Left hindlimb (tissue), 1 donor: ENCODE measurements at regions not wholly inside any gene's neighbourhood (a gene's known extent, or its start where the extent isn't known, plus 50 kb on each side); places are given as distances from the start of the nearest gene placed in this dataset.

Experiments used
- DNase-seq: peaks from one replicate; pipeline ENCODE4 v3.0.0-alpha.2; 2018

- no peak for DNase-seq
Measured at GRCh38 chr16:80171746-80172145, 369.0 kb upstream of the DYNLRB2 start.

DNA sequence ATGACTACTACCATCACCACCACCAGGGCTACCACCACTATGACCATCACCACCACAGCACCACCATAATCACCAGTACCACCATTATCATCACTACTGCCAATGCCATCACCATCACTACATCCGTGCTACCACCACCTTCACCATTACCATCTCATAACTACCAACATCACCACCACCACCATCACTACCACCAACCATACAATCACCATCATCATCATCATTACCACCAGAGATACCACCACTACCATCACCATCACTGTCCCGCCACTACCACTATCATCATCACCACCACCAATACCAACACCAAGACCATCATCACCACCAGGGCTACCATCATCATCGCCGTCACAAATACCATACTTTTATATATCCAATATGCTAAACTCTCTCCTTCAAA lies 369.6 kb upstream of the DYNLRB2 start:
- DNase-seq, result no peak

DNA sequence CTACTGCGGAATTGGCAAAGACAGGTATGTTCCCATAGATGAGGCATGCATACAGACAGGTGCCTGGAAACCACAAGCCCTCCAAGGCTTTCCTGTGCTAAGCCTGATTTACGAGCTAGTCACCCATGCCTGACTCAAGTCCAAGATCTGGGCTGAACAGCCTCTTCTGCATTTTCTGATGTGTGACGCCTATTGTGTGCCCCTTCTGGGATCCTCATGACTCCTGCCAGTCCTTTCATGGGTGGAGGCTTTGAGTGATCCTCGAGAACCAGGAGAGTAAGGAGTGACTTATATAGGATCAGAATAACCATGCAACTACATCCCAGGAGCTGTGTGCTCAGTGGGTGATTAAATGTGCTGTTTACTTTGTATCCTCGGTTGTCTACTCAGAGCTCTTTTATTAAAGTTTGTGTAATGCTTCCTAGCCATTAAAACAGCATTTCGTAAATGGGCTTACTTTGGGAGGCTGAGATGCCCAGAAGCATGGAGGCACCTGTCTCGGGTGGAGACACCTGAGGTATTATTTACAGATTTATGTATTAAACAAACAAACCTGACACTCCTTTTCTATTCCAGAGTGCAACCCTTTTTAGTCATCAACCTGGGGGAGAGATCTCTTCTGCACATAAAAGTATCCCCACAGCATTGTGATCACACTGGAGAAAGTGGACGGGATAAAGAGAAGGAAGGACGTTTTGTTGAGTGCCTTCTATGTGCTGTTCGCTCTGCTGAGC lies 373.0 kb upstream of the DYNLRB2 start:
- DNase-seq, result no peak

GRCh38 chr16:80166082-80166481 lies 374.7 kb upstream of the DYNLRB2 start:
- no peak for DNase-seq

GRCh38 chr16:80164966-80165550 lies 375.7 kb upstream of the DYNLRB2 start:
- DNase-seq, result no peak

DNA sequence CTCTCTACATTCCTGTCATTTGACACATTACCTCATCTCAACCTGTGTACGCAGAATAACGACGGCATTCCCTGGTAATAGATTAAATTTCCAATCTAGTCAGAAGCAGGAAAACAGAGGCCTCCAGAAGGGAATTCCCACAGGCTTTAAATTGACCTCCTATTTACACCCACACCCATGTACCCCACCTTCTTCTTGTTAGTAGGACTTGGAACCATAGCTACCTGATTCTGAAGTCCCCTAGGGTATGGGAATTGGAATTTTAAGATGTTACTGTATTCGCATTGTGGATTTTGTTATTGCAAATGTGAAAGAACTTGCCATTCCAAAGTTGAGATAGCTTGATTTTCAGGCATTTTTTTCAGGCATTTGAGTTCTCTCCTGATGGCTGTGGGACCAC lies 377.5 kb upstream of the DYNLRB2 start:
- no peak for DNase-seq

DNA sequence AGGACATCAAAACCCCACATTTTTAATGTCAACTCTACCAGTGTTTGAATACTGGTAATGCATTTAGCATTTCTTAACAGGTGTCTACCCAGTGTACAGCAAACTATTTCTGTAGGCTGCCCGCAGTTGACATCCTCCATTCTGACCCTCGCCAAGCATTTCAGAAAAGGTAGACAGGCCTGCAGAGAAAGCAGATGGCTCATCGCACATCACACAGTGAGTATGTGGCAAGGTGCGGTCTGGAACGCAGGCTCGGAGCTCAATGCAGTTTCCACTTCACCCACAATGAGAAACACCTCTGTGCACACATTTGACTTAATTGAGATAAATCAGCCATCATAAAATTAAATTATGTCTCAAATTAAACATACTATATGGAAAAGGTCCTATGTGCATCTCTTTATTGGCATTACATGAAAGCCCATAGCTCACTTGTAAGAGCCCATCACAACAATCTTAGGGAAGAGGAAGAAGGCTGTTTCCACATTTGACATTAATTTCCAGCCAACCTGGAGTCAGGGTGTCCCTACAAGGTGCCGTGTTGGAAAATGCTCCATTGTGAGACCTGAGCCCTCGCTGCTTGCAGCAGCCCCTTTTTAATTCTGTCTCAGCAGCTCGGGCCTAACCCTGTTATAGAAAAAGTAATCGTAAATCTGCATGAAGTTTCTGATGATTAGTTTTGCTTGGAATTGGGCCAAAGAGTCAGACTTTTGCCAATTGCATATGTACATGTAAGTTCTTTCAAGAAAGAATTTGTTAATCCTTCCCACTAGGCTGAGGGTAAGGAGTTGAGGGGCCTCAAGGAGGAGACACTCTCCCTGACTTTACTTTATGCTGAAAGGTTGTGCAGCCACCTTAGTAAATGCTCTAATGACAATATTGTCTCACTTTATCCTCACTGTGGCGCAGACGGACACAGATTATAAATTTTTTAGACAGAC lies 378.7 kb upstream of the DYNLRB2 start:
- no peak for DNase-seq

DNA sequence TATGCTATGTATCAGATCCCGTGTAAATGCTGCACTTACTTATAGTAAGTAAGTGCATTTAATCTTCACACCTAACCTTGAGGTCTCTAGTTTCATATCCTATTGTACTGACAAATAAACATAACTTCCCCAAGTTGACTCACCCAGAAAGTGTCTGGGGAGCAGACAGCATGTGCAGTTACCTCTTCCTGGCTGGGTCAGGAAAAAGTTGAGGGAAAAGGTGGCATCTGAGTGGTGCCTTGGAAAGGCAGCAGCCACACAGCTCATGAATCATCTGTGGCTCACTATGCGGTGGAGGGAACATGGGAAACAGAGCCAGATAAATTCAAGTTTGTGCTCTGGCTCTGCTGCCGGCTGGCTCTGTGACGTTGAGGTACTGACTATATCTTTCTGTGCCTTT lies 382.0 kb upstream of the DYNLRB2 start:
- no peak for DNase-seq

DNA sequence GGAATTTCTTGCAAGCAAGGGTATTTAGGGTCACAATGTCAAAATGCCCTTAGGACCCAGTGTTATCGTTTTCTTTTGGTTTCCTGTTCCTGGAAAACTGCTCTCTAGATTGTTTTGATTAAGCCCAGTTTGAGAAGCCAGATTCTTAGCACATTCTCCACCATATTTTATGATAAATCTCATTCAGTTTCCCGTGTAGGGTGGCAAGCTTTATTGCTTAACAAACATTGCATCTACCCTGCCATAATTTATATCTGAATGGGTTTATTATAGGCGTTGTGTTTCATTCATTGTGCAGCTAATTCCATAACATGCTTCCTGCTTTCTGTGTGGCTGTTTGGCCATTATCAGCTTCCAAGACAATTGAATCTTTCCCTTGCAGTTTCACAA lies 389.1 kb upstream of the DYNLRB2 start:
- no peak for DNase-seq

DNA sequence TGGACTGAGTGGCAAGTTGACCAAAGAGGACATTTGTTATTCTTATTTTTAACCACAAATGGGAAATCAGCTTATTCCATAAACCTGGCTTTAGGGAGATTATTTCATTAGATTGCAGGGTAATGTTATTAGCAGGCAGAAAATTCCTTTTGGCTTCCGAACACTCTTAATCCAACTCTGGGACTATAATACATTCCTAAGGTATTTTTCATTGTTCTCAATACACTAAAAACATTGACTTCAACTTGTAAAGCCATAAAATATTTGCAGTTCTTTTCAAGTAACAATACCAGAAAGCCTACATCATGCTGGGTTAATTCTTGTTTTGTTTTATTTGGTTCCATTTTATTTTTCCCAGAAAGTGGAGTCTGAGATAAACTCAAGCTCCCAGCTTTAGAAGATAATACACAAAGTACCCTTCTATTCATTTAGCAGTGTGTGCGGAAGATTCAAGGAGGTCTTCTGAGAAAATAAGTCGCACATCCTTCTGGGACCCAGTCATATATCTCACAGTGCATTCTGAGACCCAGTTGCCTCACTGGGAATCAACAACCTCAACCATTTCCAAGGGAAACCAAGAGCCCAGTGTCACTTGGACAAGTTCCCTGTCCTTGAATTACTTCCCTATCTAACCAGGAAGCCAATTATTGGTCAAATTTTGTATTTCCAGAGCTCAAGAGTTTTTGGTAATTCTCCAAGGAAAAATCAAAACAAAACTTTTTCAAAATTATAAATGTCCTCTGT lies 389.6 kb upstream of the DYNLRB2 start:
- no peak for DNase-seq

DNA sequence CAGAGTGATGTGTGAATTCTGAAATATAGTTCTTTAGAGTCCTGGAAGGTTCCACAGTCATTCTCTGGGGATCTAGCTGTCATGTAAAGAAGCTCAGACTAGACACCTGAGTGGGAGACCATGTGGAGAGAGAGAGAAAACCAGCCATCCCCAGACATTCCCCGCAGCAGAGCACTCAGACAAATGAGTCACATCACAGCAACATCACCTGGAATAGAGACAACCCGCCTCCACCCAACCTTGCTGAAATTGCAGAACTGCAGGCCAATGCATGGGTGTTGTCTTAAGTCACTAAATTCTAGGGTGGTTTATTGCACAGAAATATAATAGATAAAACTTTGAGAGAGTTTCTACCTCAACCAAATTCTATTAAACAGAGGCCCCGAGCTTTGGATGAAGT lies 392.0 kb upstream of the DYNLRB2 start:
- no peak for DNase-seq

DNA sequence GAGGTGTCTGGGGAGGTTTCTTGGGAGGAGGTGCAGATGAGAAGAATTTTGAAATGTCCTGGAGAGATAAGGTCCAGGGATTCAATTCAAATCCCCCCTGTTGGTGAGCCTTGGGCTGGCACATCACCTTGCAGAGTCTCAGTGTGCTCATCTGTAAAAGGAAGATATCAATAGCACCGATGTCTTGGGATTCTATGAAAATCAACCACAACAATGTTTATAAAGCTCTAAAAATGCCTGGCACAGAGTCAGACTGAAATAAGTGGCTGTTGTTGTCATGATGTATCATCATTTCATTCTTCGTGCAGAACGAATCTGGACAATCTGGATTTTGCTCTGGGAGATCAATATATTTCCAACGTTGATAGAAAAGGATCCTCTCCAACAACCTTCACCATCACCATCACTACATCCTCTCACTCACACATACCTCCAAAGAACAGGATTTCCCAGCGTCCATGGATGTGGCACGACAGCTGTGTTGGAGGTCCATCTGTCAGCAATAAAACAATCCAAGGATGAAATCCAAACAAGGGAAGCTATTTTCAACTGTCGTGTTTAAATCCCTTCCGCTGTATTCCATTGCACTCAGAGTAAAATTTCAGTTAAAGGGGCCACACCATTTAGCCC lies 393.7 kb upstream of the DYNLRB2 start:
- DNase-seq, result no peak

DNA sequence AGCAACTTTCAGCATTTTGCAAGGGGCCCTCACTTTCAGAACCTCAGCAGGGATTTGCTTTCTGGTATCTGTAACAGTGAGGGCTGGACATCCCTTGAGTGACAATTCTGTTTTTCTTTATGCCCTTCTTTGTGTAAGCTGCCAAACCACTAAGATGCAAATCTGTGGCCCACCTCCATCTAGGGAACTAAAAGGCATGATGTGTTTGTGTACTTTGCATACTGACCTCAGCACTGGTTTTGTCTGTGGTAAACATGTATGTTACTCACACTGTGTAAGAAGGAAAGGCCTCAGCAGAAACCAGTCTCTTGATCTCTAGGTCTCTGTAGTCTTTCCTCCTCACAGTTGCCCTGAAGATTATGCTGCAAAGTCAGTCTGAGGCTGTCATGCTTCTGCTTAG lies 396.6 kb upstream of the DYNLRB2 start:
- no peak for DNase-seq

GRCh38 chr16:80142940-80143339 lies 397.9 kb upstream of the DYNLRB2 start:
- DNase-seq, result no peak

GRCh38 chr16:80142281-80142680 lies 398.5 kb upstream of the DYNLRB2 start:
- no peak for DNase-seq

DNA sequence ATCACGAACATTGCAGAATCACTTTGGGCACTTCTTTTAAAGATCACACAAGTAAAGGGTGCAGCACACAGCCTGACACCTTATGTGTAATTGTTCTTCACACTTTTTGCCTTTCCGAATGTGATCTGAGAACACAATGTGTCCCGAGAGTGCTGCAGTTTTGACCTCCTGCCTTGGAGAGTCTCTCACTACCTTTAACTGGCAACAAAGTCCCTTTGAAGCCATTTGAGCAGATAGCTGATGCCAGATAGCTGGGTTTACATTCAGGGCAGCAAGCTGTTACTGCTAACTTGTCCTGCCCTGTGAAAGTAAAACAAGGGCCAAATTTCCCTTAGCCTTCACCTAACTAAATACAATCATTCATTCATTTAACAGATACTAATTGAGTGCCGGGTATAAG lies 411.0 kb upstream of the DYNLRB2 start:
- DNase-seq, result no peak

DNA sequence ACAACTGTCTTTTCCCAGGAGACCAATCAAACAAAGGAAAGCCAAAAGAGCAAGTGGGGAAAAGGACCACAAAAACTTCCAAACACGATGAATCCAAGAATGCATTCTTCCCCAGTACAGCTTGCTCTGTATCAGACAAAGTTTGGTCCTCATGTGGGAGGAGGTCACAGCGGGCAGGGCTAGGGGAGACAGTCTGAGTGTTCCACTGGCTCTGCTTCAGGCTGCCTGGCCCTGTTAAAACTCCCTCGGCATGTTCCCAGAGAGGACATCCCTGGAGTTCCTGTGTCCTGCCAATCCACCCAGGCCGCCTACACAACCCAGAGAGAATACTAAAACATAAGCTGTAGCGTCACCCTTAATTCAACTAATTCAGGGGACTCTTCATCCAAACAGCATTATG lies 415.1 kb upstream of the DYNLRB2 start:
- no peak for DNase-seq

GRCh38 chr16:80123189-80123588 lies 417.6 kb upstream of the DYNLRB2 start:
- DNase-seq, result no peak

- DNase-seq, result peak; percentile 42
Measured at GRCh38 chr16:80122115-80122514, 418.7 kb upstream of the DYNLRB2 start.

DNA sequence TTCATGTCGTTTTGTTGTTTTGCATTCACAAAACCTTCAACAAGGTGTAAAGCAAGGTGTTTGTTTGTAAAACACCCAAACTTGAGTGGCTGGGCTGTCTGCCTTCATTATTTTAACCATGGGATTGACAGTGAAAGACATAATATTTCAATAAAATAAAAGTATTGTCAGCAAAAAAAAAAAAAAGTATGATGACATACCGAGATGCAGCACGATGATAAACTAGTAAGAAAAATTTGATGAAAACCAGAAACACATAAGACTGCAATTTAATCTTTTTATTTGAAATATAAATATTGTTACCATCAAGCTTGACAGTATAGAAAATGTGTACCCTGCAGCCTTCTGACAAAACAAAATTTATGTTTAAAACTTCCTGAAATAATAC lies 419.3 kb upstream of the DYNLRB2 start:
- DNase-seq, result no peak

- no peak for DNase-seq
Measured at GRCh38 chr16:80120899-80121521, 419.8 kb upstream of the DYNLRB2 start.

GRCh38 chr16:80117556-80118130 lies 423.1 kb upstream of the DYNLRB2 start:
- no peak for DNase-seq
